ENCODE measurements at regions not wholly inside any gene's neighbourhood (a gene's known extent, or its start where the extent isn't known, plus 50 kb on each side); places are given as distances from the start of the nearest gene placed in this dataset.

DNA sequence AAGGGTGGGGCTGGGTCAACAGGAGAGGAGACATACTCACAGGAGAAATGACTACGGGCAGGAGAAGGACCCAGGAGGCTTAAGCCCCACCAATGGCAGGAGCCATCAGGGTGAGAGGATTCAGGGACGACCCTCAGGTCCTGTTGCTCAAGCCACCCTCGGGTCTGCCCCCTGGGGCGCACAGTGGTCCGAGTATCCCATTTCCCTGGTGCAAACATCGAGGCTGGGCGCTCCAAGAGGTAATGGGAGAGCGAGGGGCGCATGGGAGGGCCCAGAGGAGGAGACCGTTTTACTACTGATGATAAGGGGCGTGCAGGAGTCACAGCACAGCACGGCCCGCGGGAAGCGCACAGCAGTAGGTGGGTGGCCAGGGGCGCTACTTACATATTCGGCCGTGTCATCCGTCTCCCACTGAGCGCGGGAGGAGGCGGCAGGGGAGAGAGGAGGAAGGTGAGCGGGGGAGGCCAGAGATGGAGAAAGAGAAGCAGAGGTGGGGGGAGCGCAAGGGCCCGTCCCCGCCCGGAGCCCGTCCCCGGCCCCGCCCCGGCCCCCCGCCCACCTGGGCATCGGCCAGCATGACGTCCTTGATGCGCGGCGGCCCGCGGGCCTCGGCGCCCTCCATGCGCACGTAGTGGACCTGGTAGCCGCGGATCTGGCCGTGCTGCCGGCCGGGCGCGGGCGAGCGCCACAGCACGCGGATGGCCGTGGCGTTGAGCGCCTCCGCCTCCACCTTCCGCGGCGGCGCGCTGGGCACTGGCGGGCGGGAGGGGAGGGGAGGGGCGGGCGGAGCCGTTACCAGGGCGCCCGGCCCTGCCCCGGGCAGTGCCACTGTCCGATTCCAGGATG is 111.5 kb downstream of the PTPRS start:
- no peak for TF ChIP-seq EZH2 (IDR thresholded peaks at IDR 0.05; ENCODE audit: borderline replicate concordance, insufficient read depth, low read length, poor library complexity, severe bottlenecking)
- TF ChIP-seq, protein P1, sequence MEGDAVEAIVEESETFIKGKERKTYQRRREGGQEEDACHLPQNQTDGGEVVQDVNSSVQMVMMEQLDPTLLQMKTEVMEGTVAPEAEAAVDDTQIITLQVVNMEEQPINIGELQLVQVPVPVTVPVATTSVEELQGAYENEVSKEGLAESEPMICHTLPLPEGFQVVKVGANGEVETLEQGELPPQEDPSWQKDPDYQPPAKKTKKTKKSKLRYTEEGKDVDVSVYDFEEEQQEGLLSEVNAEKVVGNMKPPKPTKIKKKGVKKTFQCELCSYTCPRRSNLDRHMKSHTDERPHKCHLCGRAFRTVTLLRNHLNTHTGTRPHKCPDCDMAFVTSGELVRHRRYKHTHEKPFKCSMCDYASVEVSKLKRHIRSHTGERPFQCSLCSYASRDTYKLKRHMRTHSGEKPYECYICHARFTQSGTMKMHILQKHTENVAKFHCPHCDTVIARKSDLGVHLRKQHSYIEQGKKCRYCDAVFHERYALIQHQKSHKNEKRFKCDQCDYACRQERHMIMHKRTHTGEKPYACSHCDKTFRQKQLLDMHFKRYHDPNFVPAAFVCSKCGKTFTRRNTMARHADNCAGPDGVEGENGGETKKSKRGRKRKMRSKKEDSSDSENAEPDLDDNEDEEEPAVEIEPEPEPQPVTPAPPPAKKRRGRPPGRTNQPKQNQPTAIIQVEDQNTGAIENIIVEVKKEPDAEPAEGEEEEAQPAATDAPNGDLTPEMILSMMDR (IDR thresholded peaks at IDR 0.05; ENCODE audit: poor library complexity, severe bottlenecking), result no peak
